ENCODE measurements at regions not wholly inside any gene's neighbourhood (a gene's known extent, or its start where the extent isn't known, plus 50 kb on each side); places are given as distances from the start of the nearest gene placed in this dataset.

- Histone ChIP-seq H3K4me1 (ENCODE audit: control insufficient read depth in 5 of 5, insufficient read depth in 5 of 5, low read length in 5 of 5) (peaks cover 0 to 8% (median 4%) of the 10 kb centered on the region in 5 donors), H3K9me3 (ENCODE audit: control insufficient read depth in 5 of 5, low read length in 5 of 5) (peaks cover 2 to 11% (median 9%) of the 10 kb centered on the region in 5 donors), H3K9ac (ENCODE audit: low read length in 5 of 5) (no peak overlapping the region), H3K36me3 (ENCODE audit: control insufficient read depth in 5 of 5, insufficient read depth in 5 of 5, low read length in 5 of 5) (no peaks in the 10 kb centered on the region), H3K27ac (ENCODE audit: low read depth, low read length) (no peak overlapping the region), H3K4me3 (ENCODE audit: low read depth in 1 of 5, low read length in 5 of 5) (no peak overlapping the region), H3K27me3 (ENCODE audit: control insufficient read depth in 5 of 5, insufficient read depth in 4 of 5, low read length in 5 of 5) (no peaks in the 10 kb centered on the region)
Measured at GRCh38 chr1:232139444-232139843, 490.5 kb downstream of the SIPA1L2 start.

- Histone ChIP-seq H3K4me3 (ENCODE audit: low read depth in 1 of 5, low read length in 5 of 5) (no peak overlapping the region), H3K36me3 (ENCODE audit: control insufficient read depth in 5 of 5, insufficient read depth in 5 of 5, low read length in 5 of 5) (no peaks in the 10 kb centered on the region), H3K9ac (ENCODE audit: low read length in 5 of 5) (no peak overlapping the region), H3K27ac (ENCODE audit: low read depth, low read length) (no peak overlapping the region), H3K4me1 (ENCODE audit: control insufficient read depth in 5 of 5, insufficient read depth in 5 of 5, low read length in 5 of 5) (peaks cover 0 to 8% (median 4%) of the 10 kb centered on the region in 5 donors), H3K27me3 (ENCODE audit: control insufficient read depth in 5 of 5, insufficient read depth in 4 of 5, low read length in 5 of 5) (no peaks in the 10 kb centered on the region), H3K9me3 (ENCODE audit: control insufficient read depth in 5 of 5, low read length in 5 of 5) (peaks cover 2 to 11% (median 9%) of the 10 kb centered on the region in 5 donors)
Measured at GRCh38 chr1:232138044-232138443, 491.9 kb downstream of the SIPA1L2 start.

GRCh38 chr1:232137066-232137465 is 492.9 kb downstream of the SIPA1L2 start:
- H3K9me3 ChIP-seq (ENCODE audit: control insufficient read depth in 5 of 5, low read length in 5 of 5), result peaks cover 2 to 11% (median 9%) of the 10 kb centered on the region in 5 donors
- no peak overlapping the region for H3K27ac ChIP-seq (ENCODE audit: low read depth, low read length)
- no peak overlapping the region for H3K9ac ChIP-seq (ENCODE audit: low read length in 5 of 5)
- no peaks in the 10 kb centered on the region for H3K27me3 ChIP-seq (ENCODE audit: control insufficient read depth in 5 of 5, insufficient read depth in 4 of 5, low read length in 5 of 5)
- H3K36me3 ChIP-seq (ENCODE audit: control insufficient read depth in 5 of 5, insufficient read depth in 5 of 5, low read length in 5 of 5), result no peaks in the 10 kb centered on the region
- H3K4me3 ChIP-seq (ENCODE audit: low read depth in 1 of 5, low read length in 5 of 5), result no peak overlapping the region
- no peaks in the 10 kb centered on the region for H3K4me1 ChIP-seq (ENCODE audit: control insufficient read depth in 5 of 5, insufficient read depth in 5 of 5, low read length in 5 of 5)

- peaks cover 2 to 14% (median 9%) of the 10 kb centered on the region in 5 donors for H3K9me3 ChIP-seq (ENCODE audit: control insufficient read depth in 5 of 5, low read length in 5 of 5)
- H3K4me3 ChIP-seq (ENCODE audit: low read depth in 1 of 5, low read length in 5 of 5), result no peak overlapping the region
- H3K36me3 ChIP-seq (ENCODE audit: control insufficient read depth in 5 of 5, insufficient read depth in 5 of 5, low read length in 5 of 5), result no peaks in the 10 kb centered on the region
- H3K9ac ChIP-seq (ENCODE audit: low read length in 5 of 5), result no peak overlapping the region
- no peak overlapping the region for H3K27ac ChIP-seq (ENCODE audit: low read depth, low read length)
- H3K4me1 ChIP-seq (ENCODE audit: control insufficient read depth in 5 of 5, insufficient read depth in 5 of 5, low read length in 5 of 5), result no peaks in the 10 kb centered on the region
- no peaks in the 10 kb centered on the region for H3K27me3 ChIP-seq (ENCODE audit: control insufficient read depth in 5 of 5, insufficient read depth in 4 of 5, low read length in 5 of 5)
Measured at GRCh38 chr1:232136136-232136535, 493.8 kb downstream of the SIPA1L2 start.

- H3K27ac ChIP-seq (ENCODE audit: low read depth, low read length), result no peak overlapping the region
- H3K9ac ChIP-seq (ENCODE audit: low read length in 5 of 5), result no peak overlapping the region
- H3K27me3 ChIP-seq (ENCODE audit: control insufficient read depth in 5 of 5, insufficient read depth in 4 of 5, low read length in 5 of 5), result no peaks in the 10 kb centered on the region
- H3K36me3 ChIP-seq (ENCODE audit: control insufficient read depth in 5 of 5, insufficient read depth in 5 of 5, low read length in 5 of 5), result no peaks in the 10 kb centered on the region
- H3K9me3 ChIP-seq (ENCODE audit: control insufficient read depth in 5 of 5, low read length in 5 of 5), result peaks cover 2 to 15% (median 5%) of the 10 kb centered on the region in 5 donors
- H3K4me1 ChIP-seq (ENCODE audit: control insufficient read depth in 5 of 5, insufficient read depth in 5 of 5, low read length in 5 of 5), result no peaks in the 10 kb centered on the region
- no peak overlapping the region for H3K4me3 ChIP-seq (ENCODE audit: low read depth in 1 of 5, low read length in 5 of 5)
Measured at GRCh38 chr1:232134365-232134764, 495.6 kb downstream of the SIPA1L2 start.

- H3K4me1 ChIP-seq (ENCODE audit: control insufficient read depth in 5 of 5, insufficient read depth in 5 of 5, low read length in 5 of 5), result no peaks in the 10 kb centered on the region
- H3K27ac ChIP-seq (ENCODE audit: low read depth, low read length), result no peak overlapping the region
- no peaks in the 10 kb centered on the region for H3K27me3 ChIP-seq (ENCODE audit: control insufficient read depth in 5 of 5, insufficient read depth in 4 of 5, low read length in 5 of 5)
- H3K9me3 ChIP-seq (ENCODE audit: control insufficient read depth in 5 of 5, low read length in 5 of 5), result peaks cover 2 to 15% (median 5%) of the 10 kb centered on the region in 5 donors
- H3K9ac ChIP-seq (ENCODE audit: low read length in 5 of 5), result no peak overlapping the region
- H3K4me3 ChIP-seq (ENCODE audit: low read depth in 1 of 5, low read length in 5 of 5), result no peak overlapping the region
- no peaks in the 10 kb centered on the region for H3K36me3 ChIP-seq (ENCODE audit: control insufficient read depth in 5 of 5, insufficient read depth in 5 of 5, low read length in 5 of 5)
Measured at GRCh38 chr1:232132572-232132971, 497.4 kb downstream of the SIPA1L2 start.

GRCh38 chr1:232131715-232132391 is 498.1 kb downstream of the SIPA1L2 start:
- Histone ChIP-seq H3K27me3 (ENCODE audit: control insufficient read depth in 5 of 5, insufficient read depth in 4 of 5, low read length in 5 of 5) (no peaks in the 10 kb centered on the region), H3K4me3 (ENCODE audit: low read depth in 1 of 5, low read length in 5 of 5) (no peak overlapping the region), H3K4me1 (ENCODE audit: control insufficient read depth in 5 of 5, insufficient read depth in 5 of 5, low read length in 5 of 5) (no peaks in the 10 kb centered on the region), H3K9ac (ENCODE audit: low read length in 5 of 5) (no peak overlapping the region), H3K36me3 (ENCODE audit: control insufficient read depth in 5 of 5, insufficient read depth in 5 of 5, low read length in 5 of 5) (no peaks in the 10 kb centered on the region), H3K27ac (ENCODE audit: low read depth, low read length) (no peak overlapping the region), H3K9me3 (ENCODE audit: control insufficient read depth in 5 of 5, low read length in 5 of 5) (peaks cover 2 to 15% (median 5%) of the 10 kb centered on the region in 5 donors)

- Histone ChIP-seq H3K36me3 (ENCODE audit: control insufficient read depth in 5 of 5, insufficient read depth in 5 of 5, low read length in 5 of 5) (no peaks in the 10 kb centered on the region), H3K4me3 (ENCODE audit: low read depth in 1 of 5, low read length in 5 of 5) (no peak overlapping the region), H3K4me1 (ENCODE audit: control insufficient read depth in 5 of 5, insufficient read depth in 5 of 5, low read length in 5 of 5) (no peaks in the 10 kb centered on the region), H3K9me3 (ENCODE audit: control insufficient read depth in 5 of 5, low read length in 5 of 5) (peaks cover 0 to 8% (median 4%) of the 10 kb centered on the region in 5 donors), H3K9ac (ENCODE audit: low read length in 5 of 5) (no peak overlapping the region), H3K27ac (ENCODE audit: low read depth, low read length) (no peak overlapping the region), H3K27me3 (ENCODE audit: control insufficient read depth in 5 of 5, insufficient read depth in 4 of 5, low read length in 5 of 5) (no peaks in the 10 kb centered on the region)
Measured at GRCh38 chr1:232130815-232131480, 499.0 kb downstream of the SIPA1L2 start.

GRCh38 chr1:232127190-232127589 is 500.6 kb downstream of the DISC1 start:
- no peak overlapping the region for H3K9ac ChIP-seq (ENCODE audit: low read length in 5 of 5)
- H3K27me3 ChIP-seq (ENCODE audit: control insufficient read depth in 5 of 5, insufficient read depth in 4 of 5, low read length in 5 of 5), result no peaks in the 10 kb centered on the region
- no peaks in the 10 kb centered on the region for H3K36me3 ChIP-seq (ENCODE audit: control insufficient read depth in 5 of 5, insufficient read depth in 5 of 5, low read length in 5 of 5)
- H3K27ac ChIP-seq (ENCODE audit: low read depth, low read length), result no peak overlapping the region
- H3K9me3 ChIP-seq (ENCODE audit: control insufficient read depth in 5 of 5, low read length in 5 of 5), result peaks cover 0 to 7% (median 4%) of the 10 kb centered on the region in 5 donors
- no peak overlapping the region for H3K4me3 ChIP-seq (ENCODE audit: low read depth in 1 of 5, low read length in 5 of 5)
- no peaks in the 10 kb centered on the region for H3K4me1 ChIP-seq (ENCODE audit: control insufficient read depth in 5 of 5, insufficient read depth in 5 of 5, low read length in 5 of 5)

GRCh38 chr1:232123775-232124659 is 497.4 kb downstream of the DISC1 start:
- Histone ChIP-seq H3K9ac (ENCODE audit: low read length in 5 of 5) (no peak overlapping the region), H3K4me3 (ENCODE audit: low read depth in 1 of 5, low read length in 5 of 5) (no peak overlapping the region), H3K36me3 (ENCODE audit: control insufficient read depth in 5 of 5, insufficient read depth in 5 of 5, low read length in 5 of 5) (no peaks in the 10 kb centered on the region), H3K9me3 (ENCODE audit: control insufficient read depth in 5 of 5, low read length in 5 of 5) (no peaks in the 10 kb centered on the region), H3K27me3 (ENCODE audit: control insufficient read depth in 5 of 5, insufficient read depth in 4 of 5, low read length in 5 of 5) (no peaks in the 10 kb centered on the region), H3K27ac (ENCODE audit: low read depth, low read length) (no peak overlapping the region), H3K4me1 (ENCODE audit: control insufficient read depth in 5 of 5, insufficient read depth in 5 of 5, low read length in 5 of 5) (no peaks in the 10 kb centered on the region)
